NAMALWA (cell line): ENCODE measurements at regions not wholly inside any gene's neighbourhood (a gene's known extent, or its start where the extent isn't known, plus 50 kb on each side); places are given as distances from the start of the nearest gene placed in this dataset.

Experiments
- DNase-seq: peaks from one replicate; pipeline ENCODE4 v3.0.0-alpha.2; 2015; ENCODE audit warnings: low spot score

DNA sequence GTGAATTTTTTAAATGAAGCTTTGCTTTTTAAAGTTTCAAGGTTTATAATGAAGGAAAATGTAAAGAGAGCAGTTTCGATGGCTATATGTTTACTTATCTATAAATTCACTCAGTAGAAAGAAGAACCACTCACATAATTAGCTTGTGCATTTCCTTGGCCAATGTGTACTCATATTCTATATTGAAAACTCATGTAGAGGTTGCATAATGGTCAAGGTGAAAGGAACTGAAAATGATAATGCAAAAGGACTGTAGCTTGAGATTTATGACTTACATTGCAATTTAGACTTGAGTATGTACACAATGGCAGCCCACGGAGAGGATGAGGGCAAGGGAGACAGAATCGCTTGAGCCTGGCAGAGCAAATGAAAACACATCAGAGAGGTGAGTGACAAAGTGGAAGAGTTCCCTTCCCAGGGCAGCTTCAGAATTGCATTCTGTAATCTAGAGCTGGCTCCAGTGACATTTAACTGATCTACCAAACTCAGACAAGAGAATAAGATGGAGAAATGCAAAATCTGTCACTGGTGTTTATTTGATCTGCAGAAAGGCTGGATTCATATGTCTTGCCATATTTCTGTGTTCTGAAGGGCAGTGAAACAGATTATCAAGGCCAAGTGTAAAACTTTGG is 191.8 kb downstream of the TMEM200A start:
- DNase-seq, result no peak

DNA sequence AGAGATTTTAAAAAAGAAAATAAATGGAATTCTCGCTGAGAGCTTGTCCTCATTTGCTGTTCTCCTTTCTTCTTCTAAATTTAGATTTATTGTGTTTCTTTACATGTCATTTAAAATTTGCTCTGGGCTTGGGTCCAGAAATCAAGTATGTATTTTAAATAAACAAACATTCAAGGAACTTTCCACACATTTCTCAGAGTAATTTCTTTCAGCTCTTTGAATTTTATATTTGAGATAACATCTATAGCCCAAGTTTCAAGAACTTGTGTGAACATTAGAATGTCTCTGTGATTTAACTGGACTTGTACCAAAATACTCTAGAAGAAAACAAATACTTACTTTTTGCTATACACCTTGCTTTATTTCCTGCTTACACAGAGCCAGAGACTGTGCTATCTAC is 192.3 kb downstream of the TMEM200A start:
- DNase-seq, result no peak

DNA sequence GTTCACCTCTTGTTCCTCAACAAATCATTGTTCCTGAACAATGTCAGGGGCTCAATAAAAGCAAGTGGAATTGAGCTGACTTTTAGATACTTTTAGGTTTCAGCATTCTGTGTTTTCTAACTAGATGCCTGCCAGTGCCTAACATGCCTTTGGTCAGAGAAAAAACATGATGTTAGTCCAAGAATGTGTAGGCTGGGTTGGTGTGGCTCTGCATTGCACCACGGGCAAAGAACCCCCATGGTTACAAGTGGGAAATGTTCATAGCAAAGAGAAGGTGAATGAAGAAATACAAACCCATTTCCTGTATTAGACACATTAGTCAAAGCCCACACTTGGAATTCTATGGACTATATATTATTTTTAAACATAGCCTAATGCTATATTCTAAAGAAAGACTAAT is 193.3 kb downstream of the TMEM200A start:
- no peak for DNase-seq

DNA sequence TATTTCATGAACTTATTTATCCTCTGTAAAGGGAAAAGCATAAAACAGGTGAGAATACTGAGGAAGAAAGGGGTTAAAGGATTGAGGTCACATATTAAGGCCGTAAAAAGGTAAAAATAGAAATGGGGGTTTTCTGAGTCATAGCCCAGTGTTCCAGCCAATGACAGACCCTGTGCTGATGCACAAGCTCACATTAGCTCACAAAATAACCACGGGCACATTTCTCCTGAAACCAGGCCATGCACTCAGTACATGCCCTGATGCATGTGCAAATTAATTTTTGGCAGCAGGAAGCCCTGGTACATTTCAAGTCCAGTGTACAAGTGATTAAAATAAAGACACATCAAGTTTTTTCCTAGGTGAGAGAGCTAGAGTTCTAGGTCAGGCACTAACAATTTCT is 194.4 kb downstream of the TMEM200A start:
- DNase-seq, result no peak

DNA sequence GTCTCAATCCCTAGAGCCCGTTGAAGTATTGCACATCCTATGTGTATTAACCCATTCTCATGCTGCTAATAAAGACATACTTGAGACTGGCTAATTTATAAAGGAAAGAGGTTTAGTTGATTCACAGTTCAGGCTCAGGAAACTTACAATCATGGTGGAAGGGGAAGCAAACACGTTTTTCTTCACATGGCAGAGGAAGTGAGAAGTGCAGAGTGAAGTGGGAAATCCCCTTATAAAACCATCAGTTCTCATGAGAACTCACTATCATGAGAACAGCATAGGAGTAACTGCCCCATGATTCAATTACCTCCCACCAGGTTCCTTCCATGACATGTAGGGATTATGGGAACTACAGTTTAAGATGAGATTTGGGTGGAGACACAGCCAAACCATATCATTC is 195.3 kb downstream of the TMEM200A start:
- peak; percentile 6 for DNase-seq

DNA sequence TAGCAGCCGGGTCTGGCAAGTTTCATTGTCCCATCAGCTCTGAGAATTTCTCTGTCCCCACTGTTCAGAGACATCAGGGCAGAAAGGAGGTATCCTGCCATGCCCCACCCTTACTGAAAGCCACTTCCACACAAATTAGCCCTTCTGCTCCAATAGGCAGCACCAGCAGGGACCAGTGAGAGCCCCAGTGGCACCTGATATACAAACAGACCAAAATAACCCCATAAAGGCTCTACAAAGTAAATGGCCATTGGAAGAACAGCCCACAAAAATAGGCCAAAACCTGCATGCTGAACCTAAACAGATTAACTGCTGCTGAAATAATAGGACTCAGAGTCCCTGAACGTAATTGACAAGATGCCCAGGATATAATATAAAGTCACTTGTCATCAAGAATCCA is 199.9 kb downstream of the TMEM200A start:
- DNase-seq, result no peak

DNA sequence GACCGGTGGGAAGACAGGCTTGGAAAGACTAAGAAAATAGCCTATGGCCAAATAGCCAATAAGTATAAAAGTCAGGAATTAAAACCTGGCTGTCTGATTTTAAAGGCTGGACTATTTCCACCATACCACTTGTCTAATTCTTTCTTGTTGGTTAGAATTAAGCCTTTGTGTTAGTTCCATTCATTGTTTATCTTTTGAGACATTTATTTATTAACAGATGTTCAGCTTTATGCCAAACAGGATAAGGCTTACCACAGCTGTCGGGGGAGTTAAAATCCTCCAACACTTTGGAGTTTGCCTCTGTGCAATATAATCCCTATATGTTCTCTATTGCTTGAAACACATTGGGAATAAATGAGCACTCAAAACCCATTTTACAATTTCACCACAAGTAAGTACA is 208.3 kb downstream of the TMEM200A start:
- DNase-seq, result no peak

DNA sequence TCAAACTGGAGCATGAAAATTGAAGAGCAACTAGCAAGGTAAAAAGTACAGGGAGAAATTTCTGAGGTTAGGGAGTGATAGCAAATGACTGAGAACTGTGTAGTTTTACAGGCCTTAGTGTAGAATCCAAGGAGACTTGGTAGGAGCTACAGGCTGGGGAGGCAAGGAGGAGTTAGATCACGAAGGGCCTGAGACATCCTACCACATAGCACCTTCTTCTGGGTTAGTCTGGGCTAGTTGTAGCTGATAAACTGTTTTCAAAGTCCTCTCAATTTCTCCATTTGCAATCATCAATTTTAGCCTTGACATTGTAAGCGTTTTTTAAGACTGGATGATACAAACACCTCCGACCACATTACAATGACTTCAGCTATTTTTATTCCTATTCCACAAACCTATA is 209.7 kb downstream of the TMEM200A start:
- no peak for DNase-seq

DNA sequence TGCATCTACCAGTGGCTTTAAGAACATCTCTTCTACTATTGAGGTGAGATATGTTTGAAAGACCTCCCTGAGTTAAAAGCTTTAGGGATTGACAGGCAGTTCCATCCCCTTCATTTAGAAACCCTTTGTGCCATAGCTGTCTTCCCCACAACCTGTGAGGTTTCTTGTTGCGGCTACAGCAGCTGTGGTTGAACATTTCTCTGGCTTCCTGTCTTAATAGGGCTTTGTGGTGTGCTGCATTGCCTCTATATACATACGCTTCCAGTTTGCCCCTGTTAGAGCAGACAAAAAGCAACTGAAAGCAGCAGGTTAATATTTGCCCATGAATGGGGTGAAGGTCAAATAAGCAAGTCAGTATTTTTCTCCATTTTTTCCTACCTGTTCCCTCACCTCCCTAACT is 210.2 kb downstream of the TMEM200A start:
- no peak for DNase-seq

DNA sequence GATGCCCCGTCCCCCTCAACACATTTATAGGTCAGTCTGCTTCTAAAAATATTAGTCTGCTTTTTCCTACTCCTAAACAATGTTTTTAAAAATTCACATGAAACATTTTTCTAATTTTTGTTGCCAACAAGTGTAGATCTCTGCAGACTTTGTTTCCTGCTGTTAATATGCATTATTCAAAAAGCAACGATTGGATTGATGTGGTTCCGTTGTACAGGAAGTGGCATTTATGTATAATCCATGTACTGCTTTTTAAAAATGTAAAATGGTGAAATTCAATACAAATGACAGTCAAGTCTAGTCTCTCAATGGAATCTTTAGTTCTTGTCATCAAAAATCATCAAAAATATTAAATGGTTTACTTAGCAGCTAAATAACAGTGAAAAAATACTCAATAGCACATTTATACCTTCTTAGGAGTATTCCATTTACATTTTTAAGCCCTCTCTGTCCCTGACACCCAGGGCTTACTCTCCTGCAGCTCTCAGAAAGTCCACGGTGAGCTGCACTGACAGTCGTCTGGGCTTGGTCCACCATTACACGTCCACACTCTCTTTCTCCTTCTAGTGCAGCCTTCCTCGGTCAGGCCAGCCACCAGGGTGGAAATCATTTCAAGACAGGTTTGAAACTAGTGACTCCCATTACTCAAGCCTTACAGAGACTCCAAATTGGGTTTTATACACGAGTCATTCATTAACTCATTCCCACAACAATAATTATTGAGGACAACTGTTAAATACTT is 211.5 kb downstream of the TMEM200A start:
- DNase-seq, result no peak

DNA sequence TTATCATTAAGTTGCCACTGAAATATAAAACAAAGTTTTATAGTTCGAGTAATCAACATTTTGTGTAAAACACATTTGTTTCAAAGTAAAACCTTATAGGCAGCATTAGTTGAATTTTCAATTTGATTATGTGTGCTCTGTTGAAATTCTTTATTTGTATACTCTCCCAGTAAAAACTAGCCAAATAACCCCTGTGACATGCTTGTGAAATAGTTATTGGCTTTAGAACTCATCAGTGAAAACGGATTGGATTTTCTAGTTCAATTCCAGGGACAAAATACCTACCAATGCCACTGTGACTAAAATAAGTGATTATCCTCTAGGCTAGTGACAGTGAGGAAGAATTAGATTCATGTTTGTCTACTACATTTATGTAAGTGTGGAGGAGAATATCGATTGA is 212.9 kb downstream of the TMEM200A start:
- no peak for DNase-seq

DNA sequence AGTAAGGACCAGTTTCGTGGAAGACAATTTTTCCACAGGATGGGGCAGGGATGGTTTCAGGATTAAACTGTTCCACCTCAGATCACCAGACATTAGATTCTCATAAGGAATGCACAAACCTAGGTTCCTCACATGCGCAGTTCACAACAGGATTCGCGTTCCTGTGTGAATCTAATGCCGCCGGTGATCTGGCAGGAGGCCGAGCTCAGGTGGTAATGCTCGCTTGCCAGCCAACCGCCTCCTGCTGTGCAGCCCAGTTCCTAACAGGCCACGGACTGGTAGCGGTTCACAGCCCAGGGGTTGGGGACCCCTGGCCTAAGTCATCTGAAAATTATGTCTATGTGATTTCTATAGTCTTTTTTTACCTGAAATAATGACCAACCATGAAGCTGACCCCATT is 217.5 kb downstream of the TMEM200A start:
- DNase-seq, result no peak

DNA sequence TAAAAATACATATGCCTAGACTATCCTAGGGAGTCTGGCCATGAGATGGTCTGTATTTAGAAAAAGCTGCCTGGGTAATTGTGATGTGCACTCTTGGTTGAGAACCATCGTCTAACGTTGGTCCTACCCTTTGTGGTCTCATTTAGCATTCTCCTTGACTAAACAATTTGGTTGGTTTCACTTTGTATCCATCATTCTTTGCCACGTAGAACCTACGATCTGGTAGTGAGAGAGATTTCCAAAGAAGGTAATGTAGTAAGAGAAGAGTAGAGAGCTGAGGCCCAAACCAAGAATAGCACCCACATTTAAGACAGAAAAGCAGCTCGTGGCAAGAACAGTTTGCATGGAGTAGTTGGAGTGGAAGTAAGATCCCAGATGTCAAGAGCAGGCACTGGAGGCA is 219.8 kb downstream of the TMEM200A start:
- DNase-seq, result no peak

DNA sequence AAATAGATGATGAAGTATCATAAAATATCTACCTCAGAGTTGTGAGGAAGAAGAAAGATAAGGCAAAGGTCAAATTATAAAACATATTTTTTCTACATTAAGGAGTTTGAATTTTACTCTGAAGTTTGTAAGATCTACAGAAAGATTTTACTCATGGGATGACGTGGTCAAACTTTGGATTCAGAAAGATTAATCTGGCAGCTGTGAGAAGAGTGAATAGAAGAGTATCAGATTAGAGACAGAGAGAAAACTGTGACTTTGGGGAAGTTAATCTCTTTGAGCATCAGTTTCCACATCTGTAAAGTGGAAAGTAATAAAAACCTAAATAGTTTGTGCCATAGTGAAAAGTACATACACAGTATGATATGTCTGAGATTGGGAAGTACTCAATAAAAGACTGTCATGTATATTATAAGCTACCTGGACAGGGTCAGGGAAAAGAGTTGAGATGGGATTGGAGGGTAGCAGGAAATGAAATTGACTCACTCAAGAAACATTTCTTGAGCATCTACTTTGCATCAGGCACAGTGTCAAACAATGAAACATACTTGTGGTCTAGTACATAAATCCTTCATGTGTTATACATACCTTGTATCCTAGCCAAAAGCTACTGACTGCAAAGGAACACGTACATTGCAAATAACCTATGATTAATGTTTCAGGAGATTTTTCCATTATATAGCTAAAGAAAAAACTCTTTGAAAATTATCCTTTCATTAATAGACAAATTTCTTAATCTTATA is 222.1 kb downstream of the TMEM200A start:
- DNase-seq, result no peak

DNA sequence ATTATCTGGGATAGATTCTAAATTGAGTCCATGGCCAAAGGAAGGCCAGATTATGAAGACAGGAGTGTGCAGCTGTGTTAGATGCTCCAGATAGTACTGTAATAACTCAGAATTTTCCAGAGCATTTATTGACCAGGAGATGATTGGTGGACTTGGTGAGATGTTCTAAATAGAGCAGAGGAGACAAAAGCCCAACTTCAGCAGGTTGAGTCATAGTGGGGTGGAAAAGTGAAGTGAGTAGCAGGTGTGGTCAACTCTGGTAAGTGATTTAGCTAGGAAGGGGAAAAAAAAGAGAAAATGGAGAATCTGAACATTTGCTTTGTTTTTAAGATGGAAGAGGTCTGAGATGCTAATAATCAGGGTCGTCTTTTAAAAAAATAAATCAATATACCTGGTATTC is 227.4 kb downstream of the TMEM200A start:
- no peak for DNase-seq

DNA sequence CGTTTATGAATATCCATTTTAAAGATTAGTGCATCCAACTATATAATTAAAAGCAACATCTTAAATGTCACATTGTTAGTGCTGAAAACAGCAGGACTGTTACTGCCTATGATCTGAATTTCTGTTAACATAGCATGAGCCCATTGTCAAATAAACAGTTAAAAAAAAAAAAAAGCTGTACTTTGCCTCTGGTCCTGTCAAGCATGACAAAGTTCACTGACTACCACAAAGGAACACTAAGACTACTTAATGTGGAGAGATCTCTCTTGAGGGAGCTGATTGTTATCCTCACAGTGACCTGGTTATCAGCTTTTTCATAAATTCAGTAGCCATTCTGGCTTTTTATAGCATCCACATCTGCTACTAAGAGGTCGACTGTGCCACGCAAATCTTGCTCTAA is 228.1 kb downstream of the TMEM200A start:
- DNase-seq, result no peak

DNA sequence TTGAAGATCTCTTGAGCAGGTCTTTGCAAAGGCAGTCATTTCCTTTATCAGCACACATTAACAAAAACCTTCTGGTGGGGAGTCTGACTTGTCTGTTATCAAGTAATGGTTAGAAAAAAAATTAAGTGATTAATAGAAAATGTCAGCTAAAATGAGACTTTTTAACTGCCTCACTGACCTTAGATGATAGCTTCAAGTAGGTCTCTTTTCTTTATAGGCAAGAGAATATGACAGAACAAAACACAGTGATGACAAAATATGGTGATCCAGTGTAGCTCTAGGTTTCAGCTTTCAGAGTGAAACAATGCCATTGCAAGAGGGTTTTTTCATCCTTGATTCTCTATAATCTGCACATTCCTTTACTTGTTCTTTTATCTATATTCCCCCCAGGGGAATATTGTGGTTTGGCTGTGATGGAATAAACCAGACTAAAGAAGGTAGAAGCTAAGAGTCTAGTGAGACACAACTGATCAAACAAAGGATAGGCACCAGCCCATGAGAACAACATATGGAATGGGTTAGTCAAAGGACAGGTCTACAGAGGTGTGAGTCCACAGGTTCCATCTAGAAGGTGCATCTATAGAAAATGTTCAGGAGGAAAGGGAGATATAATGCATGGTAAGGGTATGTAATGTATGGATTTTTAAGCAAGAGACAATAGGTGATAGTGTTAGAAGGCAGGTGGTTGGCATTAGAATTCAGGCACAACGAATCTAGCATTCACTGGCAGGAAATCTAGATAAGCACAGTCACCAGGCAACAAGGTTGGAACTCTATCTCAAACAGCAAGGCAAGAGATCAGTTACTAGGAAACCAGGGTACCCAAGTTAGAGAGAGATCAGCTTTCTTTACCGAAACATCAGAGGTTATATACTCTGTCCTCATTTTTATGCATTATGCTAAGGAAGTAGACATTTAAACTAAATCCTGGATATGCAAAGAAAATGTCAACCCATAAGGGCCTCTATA is 228.9 kb upstream of the SMLR1 start:
- no peak for DNase-seq

DNA sequence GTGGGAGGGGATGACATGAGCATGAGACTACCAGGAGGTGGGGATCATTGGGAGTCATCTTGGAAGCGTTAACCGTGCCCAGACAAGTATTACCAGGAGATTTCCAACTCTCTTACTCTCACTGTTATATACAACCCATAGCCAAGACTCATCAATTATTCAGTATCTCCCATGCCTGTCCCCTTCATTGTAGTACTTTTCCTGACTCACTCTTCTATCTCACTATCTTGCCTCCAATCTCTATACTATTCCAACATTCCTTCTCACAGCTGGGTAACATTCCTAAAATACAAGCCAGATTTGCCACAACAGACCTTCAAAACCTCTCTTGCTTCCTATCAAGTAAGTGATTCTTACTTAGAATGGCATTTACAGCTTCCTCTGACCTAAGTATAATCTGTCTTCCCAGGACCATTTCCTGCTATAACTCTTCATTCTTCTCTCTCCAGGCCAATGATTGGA is 226.3 kb upstream of the SMLR1 start:
- no peak for DNase-seq

DNA sequence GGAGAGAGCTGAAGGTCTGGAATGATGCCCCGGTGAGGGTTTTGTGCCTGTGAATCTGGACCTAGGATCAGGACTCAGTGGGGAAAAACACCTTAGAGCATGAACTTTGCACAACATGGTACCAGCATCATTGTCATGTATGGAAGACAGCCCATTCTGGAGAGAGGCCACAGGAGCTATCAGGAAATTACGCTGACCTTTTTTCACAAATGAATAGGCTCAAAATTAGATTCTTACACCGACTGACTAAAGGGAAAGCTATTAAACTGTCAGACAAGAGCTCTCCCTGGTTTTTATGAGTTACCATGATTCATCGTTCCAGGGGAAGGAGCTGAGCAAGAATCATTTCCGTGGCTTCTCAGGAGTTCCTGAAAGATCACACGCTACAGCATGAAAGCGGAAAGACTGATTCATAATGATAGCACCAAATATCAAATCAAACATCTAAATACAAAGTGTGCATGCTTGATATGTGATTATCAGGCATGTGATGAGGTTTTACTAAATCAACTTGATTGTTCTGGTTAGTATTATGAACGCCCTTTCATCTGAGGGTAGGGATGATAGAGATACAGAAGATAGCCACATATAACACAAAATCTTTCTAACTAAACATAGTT is 224.9 kb upstream of the SMLR1 start:
- DNase-seq, result no peak

DNA sequence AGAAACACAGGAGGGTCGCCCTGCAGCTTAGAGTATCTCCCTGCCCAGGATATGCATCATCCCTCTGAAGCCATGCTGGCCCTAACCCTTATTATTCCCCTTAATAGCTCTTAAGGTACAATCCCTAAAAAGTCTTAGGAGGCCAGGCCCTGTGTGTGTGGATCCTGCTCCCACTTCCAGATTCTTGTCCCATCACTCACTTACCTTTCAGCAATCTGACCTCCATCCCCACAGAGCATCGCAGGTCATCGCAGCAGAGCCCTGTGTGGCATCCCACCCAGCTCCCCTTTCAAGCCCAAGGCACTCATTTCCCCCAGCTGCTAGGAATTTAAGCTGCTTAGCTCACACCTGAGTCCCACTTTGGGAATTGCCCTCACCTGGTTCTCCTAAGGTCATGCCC is 223.8 kb upstream of the SMLR1 start:
- DNase-seq, result no peak

DNA sequence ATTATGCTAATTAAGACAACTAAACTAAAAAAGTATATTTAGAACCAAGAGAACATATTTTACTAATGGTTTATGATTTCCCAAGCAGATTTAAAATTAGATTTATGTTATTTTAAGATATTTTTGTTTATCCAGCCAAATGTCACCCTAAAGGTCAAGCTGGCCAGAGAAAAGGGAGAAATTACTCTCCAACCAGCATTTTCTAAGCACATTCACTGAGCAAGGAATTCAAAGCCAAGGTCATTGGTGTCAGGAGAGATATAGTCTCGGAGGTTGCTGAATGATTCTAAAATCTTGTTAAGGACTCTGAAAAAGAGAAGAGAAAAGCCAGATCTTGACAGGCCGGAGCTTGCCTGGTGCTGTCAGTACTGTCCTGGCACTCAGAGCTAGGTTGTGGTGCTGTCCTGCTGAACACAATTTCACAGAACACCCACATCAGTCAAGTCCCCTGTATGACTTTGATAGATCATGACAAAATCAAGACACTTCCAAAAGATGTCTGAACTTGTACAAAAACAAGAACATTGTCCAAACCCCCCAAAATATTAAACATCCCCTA is 222.3 kb upstream of the SMLR1 start:
- DNase-seq, result no peak
